Skeletal muscle satellite cell (primary cell): ENCODE measurements at regions not wholly inside any gene's neighbourhood (a gene's known extent, or its start where the extent isn't known, plus 50 kb on each side); places are given as distances from the start of the nearest gene placed in this dataset.
"Not testable (repeated sequence)": the region's sequence is repeated elsewhere in the genome, so short reads cannot be mapped to it uniquely, and the experiment has no call there.

Experiments used
- H3K27me3 ChIP-seq: 2 replicates; pipeline ENCODE4 v1.7.0; 2013; ENCODE audit warnings: low read length; ENCODE audit not compliant: control insufficient read depth, insufficient read depth
- H3K36me3 ChIP-seq: 2 replicates; pipeline ENCODE4 v1.7.0; 2013; ENCODE audit warnings: mild to moderate bottlenecking, control low read depth, low read length; ENCODE audit not compliant: insufficient read depth
- H3K4me1 ChIP-seq: 2 replicates; pipeline ENCODE4 v1.7.0; 2013; ENCODE audit warnings: low read length; ENCODE audit not compliant: control insufficient read depth, insufficient read depth
- H3K4me2 ChIP-seq: 2 replicates; pipeline ENCODE4 v1.7.0; 2013; ENCODE audit warnings: mild to moderate bottlenecking, low read length
- H3K4me3 ChIP-seq: 2 replicates; pipeline ENCODE4 v1.7.0; 2013; ENCODE audit warnings: low read length
- H3K9ac ChIP-seq: 2 replicates; pipeline ENCODE4 v1.7.0; 2013; ENCODE audit warnings: mild to moderate bottlenecking, low read depth, low read length, moderate library complexity
- H3K9me3 ChIP-seq: replicated peaks from 2 replicates; pipeline ENCODE4 v1.7.0; 2013; ENCODE audit warnings: mild to moderate bottlenecking, control low read depth, low read length

DNA sequence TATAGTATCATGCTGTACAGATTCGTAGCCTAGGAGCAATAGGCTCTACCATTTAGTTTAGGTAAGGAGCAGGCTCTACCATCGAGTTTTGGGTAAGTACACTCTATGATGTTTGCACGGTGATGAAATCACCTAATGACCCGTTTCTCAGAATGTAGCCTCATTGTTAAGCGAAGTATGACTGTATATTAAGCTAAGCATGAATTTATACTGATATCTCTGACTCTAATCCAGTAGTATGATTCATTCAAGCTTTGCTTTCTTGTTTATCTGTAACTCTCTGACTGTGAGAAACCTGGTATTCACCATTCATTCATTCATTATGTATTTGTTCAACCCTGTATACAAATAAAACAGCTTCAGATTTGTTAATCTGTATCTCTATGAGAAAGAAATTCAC is 283.9 kb upstream of the PRICKLE1 start:
- Histone ChIP-seq H3K27me3 (no peaks in the 10 kb centered on the region), H3K9me3 (no peaks in the 10 kb centered on the region), H3K36me3 (no peaks in the 10 kb centered on the region), H3K4me3 (no peak overlapping the region), H3K4me2 (no peak overlapping the region), H3K9ac (no peak overlapping the region), H3K4me1 (no peaks in the 10 kb centered on the region)

DNA sequence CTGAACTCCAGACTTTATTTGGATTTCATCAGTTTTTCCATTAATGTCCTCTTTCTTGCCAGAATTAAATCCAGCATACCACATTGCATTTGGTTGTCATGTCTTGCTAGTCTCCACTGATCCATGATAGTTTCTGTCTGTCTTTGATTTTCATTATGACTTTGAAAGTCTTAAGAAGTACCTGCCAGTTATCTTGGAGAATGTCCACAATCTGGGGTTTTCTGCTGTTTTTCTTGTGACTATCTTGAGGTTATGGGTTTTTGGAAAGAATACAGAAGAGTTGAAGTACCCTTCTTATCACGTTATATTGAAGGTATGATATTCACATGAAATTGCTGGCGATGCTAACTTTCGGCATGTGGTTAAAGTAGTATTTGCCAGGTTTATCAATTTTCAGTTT is 282.3 kb upstream of the PRICKLE1 start:
- no peaks in the 10 kb centered on the region for H3K4me1 ChIP-seq
- no peaks in the 10 kb centered on the region for H3K36me3 ChIP-seq
- no peaks in the 10 kb centered on the region for H3K9me3 ChIP-seq
- no peak overlapping the region for H3K4me2 ChIP-seq
- H3K9ac ChIP-seq, result no peak overlapping the region
- no peak overlapping the region for H3K4me3 ChIP-seq
- no peaks in the 10 kb centered on the region for H3K27me3 ChIP-seq

DNA sequence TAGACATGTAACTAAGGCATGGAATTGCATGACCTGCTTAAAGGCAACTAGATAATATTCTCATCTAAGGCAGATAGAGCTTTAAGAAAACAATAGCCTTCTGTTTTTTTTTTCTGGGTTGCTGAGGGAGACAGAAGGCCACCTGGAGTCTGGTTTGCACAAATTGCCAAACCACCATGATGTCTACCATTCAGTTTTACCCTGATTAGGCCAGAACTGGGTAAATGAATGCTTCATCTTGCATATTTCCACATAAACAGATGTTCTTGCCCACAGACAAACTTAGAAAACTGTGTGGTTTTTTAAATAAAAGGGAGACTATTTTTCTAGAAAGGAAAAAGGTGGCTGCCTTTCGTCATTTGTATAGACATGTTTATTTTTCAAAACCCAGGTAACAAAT is 278.7 kb upstream of the PRICKLE1 start:
- H3K9me3 ChIP-seq, result no peaks in the 10 kb centered on the region

DNA sequence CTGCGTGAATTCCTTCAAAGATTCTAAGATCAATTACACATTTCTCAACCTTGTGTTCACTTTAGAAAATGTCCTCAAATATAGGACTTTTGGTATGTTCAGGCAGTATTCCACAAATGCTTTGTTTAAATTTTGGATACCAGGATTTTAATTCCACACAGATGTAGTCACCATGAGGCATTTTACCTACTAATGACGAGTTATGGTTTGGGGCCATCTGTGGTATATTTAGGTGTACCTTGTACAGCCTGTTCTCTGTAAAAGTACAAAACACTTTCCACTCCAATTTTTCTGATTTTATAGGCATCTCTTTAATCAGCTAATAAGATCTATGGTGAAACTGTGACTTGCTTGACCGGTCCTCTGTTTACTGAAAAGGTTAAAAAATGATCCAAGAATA is 275.7 kb upstream of the PRICKLE1 start:
- no peak overlapping the region for H3K9ac ChIP-seq
- H3K36me3 ChIP-seq, result no peaks in the 10 kb centered on the region
- H3K4me1 ChIP-seq, result no peaks in the 10 kb centered on the region
- H3K9me3 ChIP-seq, result no peaks in the 10 kb centered on the region
- no peaks in the 10 kb centered on the region for H3K27me3 ChIP-seq
- H3K4me3 ChIP-seq, result no peak overlapping the region
- no peak overlapping the region for H3K4me2 ChIP-seq

More for the DNA sequence above, 278.7 kb upstream of the PRICKLE1 start:
- Histone ChIP-seq H3K9ac (no peak overlapping the region), H3K27me3 (no peaks in the 10 kb centered on the region), H3K4me2 (no peak overlapping the region), H3K4me1 (no peaks in the 10 kb centered on the region), H3K4me3 (no peak overlapping the region), H3K36me3 (no peaks in the 10 kb centered on the region)

DNA sequence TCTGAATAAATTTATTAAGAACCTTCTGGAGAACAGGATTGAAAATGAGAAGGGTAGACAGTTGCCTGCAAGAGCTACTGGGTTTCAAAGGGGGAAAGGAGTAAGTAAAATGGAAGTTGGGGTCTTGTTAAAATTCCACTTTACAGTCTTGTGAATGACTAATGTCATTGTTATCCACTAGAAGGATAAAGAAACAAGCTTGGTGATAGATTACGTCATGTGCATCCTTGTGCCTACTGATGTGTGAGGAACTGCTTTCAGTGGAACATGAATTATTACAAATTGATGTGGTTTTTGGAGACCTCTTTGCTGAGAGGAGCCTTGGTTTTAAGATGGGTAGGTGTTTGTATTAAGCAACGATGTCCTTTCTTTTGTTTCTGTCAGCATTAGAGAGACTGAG is 272.5 kb upstream of the PRICKLE1 start:
- no peak overlapping the region for H3K9ac ChIP-seq
- H3K9me3 ChIP-seq, result no peaks in the 10 kb centered on the region

DNA sequence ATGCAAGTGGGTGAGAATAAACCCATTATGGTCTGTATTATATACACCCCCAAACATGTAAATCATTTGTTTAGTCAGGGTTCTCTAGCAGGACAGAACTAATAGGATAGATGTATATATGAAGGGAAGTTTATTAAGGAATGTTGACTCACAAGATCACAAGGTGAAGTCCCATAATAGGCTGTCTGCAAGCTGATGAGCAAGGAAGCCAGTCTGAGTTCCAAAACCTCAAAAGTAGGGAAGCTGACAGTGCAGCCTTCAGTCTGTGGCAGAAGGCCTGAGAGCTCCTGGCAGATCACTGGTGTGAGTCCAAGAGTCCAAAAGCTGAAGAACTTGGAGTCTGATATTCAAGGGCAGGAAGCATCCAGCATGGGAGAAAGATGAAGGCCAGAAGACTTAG is 270.8 kb upstream of the PRICKLE1 start:
- H3K4me2 ChIP-seq, H3K9me3 ChIP-seq, H3K27me3 ChIP-seq, H3K4me1 ChIP-seq, H3K36me3 ChIP-seq, H3K4me3 ChIP-seq, H3K9ac ChIP-seq: not testable (repeated sequence)

More for the DNA sequence above, 272.5 kb upstream of the PRICKLE1 start:
- Histone ChIP-seq H3K36me3 (no peaks in the 10 kb centered on the region), H3K4me3 (no peak overlapping the region), H3K4me1 (no peaks in the 10 kb centered on the region), H3K27me3 (no peaks in the 10 kb centered on the region), H3K4me2 (no peak overlapping the region)

DNA sequence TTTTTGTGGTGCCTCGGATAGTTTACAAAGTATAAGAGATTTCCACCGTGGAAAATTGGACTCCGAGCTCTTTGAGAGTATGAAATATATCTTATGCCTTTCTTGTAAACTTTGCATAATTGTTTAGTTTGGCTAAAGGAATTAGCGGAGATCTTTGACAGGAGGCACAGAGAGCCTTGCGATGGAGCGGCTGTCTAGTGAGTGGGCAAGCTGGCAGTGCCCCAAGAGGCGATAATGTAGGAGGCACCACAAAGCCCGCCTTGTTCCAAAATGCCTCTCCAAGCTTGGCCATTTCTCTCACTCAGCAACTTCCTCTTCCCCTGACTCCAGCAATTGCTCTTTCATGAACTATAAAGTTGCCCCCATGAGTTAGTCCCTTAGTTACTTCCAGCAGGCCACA is 270.1 kb upstream of the PRICKLE1 start:
- H3K9me3 ChIP-seq, result no peaks in the 10 kb centered on the region
- no peak overlapping the region for H3K4me3 ChIP-seq
- H3K4me1 ChIP-seq, result no peaks in the 10 kb centered on the region
- no peaks in the 10 kb centered on the region for H3K36me3 ChIP-seq
- H3K9ac ChIP-seq, result no peak overlapping the region
- H3K27me3 ChIP-seq, result no peaks in the 10 kb centered on the region
- H3K4me2 ChIP-seq, result no peak overlapping the region

DNA sequence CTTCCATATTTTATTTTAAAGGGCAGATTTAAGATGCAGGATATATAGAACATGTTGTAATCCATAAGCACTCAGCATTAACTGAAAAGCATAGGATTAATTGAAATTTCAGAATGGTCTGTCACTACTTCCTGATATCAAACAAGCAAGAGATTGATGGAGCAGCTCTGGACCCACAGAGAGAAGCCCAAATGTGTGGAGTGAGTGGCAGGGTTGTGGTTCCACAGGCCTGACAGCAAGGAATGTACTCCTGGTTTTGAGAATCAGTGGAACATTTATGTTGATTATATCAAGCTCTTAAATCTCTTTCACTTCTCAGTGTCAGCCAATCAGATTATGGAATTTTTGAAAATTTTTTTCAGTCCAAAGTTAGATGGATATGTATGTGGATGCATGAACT is 267.6 kb upstream of the PRICKLE1 start:
- Histone ChIP-seq H3K27me3 (no peaks in the 10 kb centered on the region), H3K9ac (no peak overlapping the region), H3K4me2 (no peak overlapping the region), H3K4me3 (no peak overlapping the region), H3K4me1 (no peaks in the 10 kb centered on the region), H3K36me3 (no peaks in the 10 kb centered on the region), H3K9me3 (no peaks in the 10 kb centered on the region)

DNA sequence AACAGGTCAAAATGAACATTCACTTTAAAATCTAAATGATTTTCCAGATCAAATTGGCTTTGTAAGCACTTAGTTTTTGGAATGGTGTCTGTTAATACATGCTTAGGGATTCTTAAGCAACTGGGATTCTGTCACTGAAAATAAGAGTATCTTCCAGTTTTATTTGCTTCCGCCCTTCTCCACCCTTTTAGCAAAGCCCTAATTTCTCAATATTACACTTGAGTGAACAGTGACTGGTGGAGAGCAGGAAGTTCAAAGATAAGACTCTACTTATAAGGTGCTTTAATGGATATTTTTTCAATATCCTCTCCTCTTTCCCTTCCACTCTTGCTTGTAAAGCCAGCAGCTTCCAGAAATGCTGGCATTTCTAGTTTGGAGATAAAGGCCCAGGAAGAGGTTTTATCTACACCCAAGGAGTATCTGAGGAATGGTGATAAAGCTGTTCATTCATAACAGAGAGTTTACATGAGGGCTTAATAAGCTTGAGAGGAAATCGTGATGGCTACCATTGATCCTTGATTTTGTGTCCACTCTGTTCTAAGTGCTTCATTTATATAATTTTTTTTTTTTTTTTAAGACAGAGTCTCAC is 265.9 kb upstream of the PRICKLE1 start:
- no peak overlapping the region for H3K4me2 ChIP-seq
- no peaks in the 10 kb centered on the region for H3K27me3 ChIP-seq
- H3K9me3 ChIP-seq, result no peaks in the 10 kb centered on the region

DNA sequence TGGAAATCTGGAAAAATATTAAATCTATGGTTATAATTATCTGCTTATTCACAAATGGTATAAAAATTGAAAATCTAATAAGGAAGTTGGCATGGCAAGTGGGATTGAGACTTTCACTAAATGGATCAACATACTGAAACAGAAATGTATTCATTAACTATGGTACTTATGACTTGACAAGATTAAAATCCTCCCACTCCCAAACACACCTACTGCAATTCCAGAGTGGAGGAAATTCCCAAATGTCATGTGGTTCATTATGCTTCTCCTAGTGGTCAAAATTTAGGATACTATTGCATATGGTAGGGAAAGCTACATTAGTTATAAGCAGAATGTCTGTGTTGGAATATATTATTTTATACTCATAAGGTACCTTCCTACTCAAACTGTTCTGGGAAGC is 265.3 kb upstream of the PRICKLE1 start:
- H3K4me1 ChIP-seq, result no peaks in the 10 kb centered on the region
- no peak overlapping the region for H3K4me2 ChIP-seq
- H3K9me3 ChIP-seq, result no peaks in the 10 kb centered on the region
- H3K9ac ChIP-seq, result no peak overlapping the region
- H3K36me3 ChIP-seq, result no peaks in the 10 kb centered on the region
- H3K27me3 ChIP-seq, result no peaks in the 10 kb centered on the region
- no peak overlapping the region for H3K4me3 ChIP-seq

More for the DNA sequence above, 265.9 kb upstream of the PRICKLE1 start:
- no peaks in the 10 kb centered on the region for H3K36me3 ChIP-seq
- no peak overlapping the region for H3K9ac ChIP-seq
- no peaks in the 10 kb centered on the region for H3K4me1 ChIP-seq
- H3K4me3 ChIP-seq, result no peak overlapping the region

DNA sequence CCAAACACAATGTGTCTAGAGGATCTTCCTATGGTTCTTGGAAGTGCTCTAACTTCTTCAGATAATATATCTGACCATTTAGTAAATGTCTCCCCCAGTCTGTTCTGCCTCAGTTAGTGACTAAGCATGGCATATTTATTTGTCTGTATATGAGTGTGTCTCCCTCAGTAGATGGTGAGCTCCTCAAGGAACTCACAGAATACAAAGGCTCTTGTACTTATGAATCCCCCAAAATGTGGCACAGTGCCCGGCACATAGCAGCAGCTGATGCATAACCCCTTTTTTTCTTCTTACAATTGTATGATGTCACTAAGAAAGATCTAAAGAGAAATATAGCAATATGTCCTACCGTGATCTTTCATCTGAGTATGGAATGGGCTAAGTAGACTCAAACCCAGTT is 264.7 kb upstream of the PRICKLE1 start:
- no peaks in the 10 kb centered on the region for H3K36me3 ChIP-seq
- no peaks in the 10 kb centered on the region for H3K27me3 ChIP-seq
- no peak overlapping the region for H3K4me2 ChIP-seq
- no peak overlapping the region for H3K9ac ChIP-seq
- no peak overlapping the region for H3K4me3 ChIP-seq
- no peaks in the 10 kb centered on the region for H3K9me3 ChIP-seq
- no peaks in the 10 kb centered on the region for H3K4me1 ChIP-seq

DNA sequence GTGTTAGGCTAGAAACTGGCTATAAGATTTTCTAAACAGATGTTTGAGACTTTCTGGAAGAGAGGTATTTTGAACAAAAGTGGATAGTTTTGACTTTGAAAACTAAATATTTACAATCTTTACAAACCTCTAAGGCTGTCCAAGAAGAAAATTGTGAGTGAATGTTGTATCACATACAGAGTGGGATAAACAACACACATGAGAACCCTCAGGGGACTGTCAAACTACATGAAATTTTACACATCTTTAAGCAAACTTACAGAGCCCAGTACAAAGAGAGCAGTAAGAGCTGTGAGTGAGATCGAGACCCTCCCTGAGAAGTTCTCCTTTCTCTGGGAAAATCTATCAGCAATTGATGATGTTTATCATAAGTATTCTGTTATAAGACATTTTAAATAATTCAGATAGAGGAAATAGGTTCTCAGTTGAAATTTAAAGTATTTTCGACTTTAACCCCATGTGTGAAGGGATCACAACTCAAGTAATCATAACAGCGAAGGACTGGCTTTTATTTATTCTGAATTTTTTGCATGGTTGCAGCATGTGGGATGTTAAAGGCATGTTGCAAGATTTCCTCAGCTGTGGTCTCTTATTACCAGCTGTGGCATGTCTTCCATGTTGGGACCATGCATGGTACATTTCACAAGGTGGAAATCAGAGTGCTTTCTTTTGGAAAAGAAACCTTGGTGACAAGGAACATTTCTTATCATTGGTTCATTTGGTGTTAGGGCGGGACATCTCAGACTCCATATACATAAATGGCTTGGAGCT is 264.0 kb upstream of the PRICKLE1 start:
- no peak overlapping the region for H3K4me2 ChIP-seq
- H3K9ac ChIP-seq, result no peak overlapping the region
- no peaks in the 10 kb centered on the region for H3K9me3 ChIP-seq
- no peaks in the 10 kb centered on the region for H3K27me3 ChIP-seq
- no peak overlapping the region for H3K4me3 ChIP-seq
- H3K4me1 ChIP-seq, result no peaks in the 10 kb centered on the region
- H3K36me3 ChIP-seq, result no peaks in the 10 kb centered on the region
